HG03039 (cell line): ENCODE measurements at regions not wholly inside any gene's neighbourhood (a gene's known extent, or its start where the extent isn't known, plus 50 kb on each side); places are given as distances from the start of the nearest gene placed in this dataset.
A peak's percentile ranks its signal among the peaks of the same experiment; 100 is the strongest.
"Not testable (repeated sequence)": the region's sequence is repeated elsewhere in the genome, so short reads cannot be mapped to it uniquely, and the experiment has no call there.

Source experiments
- ATAC-seq: cut with Tn5 transposase; IDR thresholded peaks from one replicate; pipeline ENCODE4 v1.9.1; 2021; ENCODE audit warnings: mild to moderate bottlenecking, moderate library complexity; ENCODE audit not compliant: unreplicated experiment

DNA sequence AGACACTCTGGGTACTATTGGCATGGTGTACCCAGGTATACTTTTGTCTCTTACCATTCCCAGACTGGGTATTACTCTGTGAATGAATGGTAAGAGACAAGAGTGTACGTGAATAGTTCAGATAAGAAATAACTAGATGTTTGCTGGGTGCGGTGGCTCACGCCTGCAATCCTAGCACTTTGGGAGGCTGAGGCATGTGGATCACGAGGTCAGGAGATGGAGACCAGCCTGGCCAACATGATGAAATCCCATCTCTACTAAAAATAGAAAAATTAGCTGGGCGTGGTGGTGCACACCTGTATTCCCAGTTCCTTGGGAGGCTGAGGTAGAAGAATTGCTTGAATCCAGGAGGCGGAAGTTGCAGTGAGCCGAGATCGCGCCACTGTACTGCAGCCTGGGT, 75.8 kb upstream of the VKORC1L1 start:
- not testable (repeated sequence) for ATAC-seq

GRCh38 chr7:65797566-65797965, 75.3 kb upstream of the VKORC1L1 start:
- ATAC-seq, result not testable (repeated sequence)

- peak; percentile 95 for ATAC-seq
Measured at GRCh38 chr7:65798111-65799075, 74.5 kb upstream of the VKORC1L1 start.

- ATAC-seq, result not testable (repeated sequence)
Measured at GRCh38 chr7:65800191-65800590, 72.7 kb upstream of the VKORC1L1 start.

DNA sequence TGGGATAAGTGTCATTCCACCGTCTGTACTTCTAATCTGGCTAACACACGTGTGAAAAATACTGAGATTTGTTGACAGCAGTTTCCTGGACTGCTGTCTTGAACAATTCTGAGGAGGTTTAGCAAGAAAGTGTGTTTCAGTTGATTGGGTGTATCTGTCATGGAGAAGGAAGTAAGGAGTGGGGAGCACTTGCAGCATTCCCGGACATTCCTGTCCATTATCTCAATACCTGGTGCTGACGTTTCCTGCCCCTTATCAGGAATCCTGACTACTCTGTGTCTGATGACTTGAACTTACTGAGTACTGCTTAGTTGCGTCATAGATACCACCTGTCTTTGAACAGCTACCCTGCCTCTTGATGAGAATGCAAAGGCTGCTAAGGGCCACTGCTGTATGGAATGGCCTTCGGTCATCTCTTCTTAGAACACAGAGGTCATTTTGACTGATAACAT, 72.0 kb upstream of the VKORC1L1 start:
- ATAC-seq, result no peak

- ATAC-seq, result no peak
Measured at GRCh38 chr7:65804887-65805286, 68.0 kb upstream of the VKORC1L1 start.

DNA sequence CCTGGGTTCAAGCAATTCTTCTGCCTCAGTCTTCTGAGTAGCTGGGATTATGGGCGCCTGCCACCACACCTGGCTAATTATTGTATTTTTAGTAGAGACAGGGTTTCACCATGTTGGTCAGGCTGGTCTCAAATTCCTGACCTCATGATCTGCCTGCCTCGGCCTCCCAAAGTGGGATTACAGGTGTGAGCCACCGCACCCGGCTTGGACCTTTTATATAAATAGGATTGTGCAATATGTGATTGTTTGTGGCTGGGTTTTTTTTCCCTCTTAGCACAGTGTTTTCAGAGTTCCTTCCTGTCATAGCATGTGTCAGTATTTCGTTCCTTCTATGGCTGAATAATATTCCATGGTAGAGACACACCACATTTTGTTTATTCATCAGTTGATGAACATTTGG, 65.8 kb upstream of the VKORC1L1 start:
- not testable (repeated sequence) for ATAC-seq

- peak; percentile 85 for ATAC-seq
Measured at GRCh38 chr7:65809259-65809981, 63.5 kb upstream of the VKORC1L1 start.

GRCh38 chr7:65809982-65810288, 62.9 kb upstream of the VKORC1L1 start:
- ATAC-seq, result peak; percentile 40

DNA sequence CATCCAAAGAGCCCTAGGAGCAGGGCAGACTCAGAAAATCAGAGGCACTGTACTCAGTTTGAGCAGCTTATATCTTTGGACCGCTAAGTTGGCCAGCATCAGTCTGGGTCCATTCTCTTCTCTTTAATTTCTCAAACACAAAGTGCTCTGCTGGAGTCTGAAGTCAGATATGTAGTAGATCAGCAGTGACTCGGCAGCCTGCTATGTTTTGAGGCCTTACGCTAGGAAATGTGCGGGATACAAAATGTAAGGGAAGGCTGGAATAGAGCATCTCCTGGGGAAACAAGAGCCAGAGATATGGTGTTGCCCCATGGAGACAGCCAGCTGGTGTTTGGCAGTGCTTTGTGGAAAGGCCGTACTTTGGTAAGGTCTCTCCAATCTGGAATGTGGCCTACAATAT, 60.6 kb upstream of the VKORC1L1 start:
- ATAC-seq, result no peak

DNA sequence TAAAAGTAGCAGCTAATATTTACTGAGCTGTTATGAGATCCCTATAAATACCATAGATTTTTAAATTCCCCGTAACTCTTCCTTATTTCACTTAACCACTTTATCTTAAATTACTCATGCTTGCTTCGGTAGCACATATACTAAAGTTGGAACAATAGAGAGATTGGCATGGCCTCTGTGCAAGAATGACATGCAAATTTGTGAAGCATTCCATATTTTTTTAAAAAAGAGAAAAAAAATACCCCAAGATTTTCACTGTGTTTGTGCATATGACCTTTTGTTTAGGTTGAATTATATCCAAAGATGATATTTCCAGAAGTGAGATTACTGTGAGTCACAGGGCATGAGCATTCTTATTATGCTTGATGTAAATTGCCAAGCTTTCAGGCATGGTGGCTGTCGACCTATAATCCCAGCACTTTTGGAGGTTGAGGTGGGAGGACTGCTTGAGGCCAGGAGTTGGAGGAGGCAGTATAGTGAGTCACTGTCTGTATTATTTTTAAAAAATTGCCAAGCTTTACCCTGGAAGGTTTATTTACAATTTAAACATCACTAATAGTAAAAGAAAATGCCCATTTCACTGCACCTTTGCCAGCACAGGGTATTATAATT, 58.2 kb upstream of the VKORC1L1 start:
- not testable (repeated sequence) for ATAC-seq

GRCh38 chr7:65820287-65820950, 52.5 kb upstream of the VKORC1L1 start:
- ATAC-seq, result no peak
